HG03575 (cell line): ENCODE measurements at regions not wholly inside any gene's neighbourhood (a gene's known extent, or its start where the extent isn't known, plus 50 kb on each side); places are given as distances from the start of the nearest gene placed in this dataset.
"Not testable (repeated sequence)": the region's sequence is repeated elsewhere in the genome, so short reads cannot be mapped to it uniquely, and the experiment has no call there.

Experiments
- ATAC-seq: cut with Tn5 transposase; IDR thresholded peaks from one replicate; pipeline ENCODE4 v1.9.1; 2021; ENCODE audit not compliant: unreplicated experiment, insufficient number of reproducible peaks, low FRiP score; ENCODE audit errors: extremely low read depth

DNA sequence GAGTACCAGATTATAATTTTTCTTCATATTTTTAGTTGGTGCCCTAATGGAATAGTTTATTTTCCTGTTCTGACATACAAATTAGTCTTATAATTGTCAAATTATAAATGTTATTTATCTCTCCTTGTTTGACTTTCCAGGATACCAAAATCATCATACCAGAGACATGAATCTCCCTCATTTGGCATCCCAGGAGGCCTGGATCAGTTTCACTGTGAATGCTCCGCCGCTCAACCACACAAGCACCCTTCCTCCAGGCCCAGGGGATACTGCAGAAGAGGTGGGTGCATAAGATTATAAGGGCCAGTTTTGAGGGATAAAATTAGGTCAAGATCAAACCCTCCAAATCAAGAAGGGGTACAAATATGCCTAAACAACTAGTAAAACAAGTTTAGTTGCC, 1229.3 kb downstream of the CDH12 start:
- ATAC-seq: no peak

DNA sequence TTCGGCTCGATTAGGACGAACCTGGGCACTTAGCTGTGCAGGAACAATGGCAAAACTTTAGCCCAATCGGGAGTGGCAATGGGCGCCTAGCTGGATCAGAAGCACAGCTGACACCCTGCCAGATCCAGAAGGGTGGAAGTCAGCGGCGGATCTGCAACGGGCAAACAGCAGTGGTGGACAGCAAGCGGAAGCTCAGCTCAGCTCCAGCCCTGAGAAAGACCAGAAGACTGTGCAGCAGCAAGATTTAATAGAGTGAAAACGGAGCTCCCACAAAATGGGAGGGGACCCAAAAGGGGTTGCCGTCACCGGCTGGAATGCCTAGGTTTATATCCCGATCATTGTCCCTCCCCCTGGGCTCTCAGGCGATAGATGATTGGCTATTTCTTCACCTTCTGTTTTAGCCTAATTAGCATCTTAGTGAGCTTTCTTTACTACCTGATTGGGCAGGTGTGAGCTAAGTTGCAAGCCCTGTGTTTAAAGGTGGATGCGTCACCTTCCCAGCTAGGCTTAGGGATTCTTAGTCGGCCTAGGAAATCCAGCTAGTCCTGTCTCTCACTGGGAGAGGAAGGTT, 1237.9 kb downstream of the CDH12 start:
- ATAC-seq: no peak

DNA sequence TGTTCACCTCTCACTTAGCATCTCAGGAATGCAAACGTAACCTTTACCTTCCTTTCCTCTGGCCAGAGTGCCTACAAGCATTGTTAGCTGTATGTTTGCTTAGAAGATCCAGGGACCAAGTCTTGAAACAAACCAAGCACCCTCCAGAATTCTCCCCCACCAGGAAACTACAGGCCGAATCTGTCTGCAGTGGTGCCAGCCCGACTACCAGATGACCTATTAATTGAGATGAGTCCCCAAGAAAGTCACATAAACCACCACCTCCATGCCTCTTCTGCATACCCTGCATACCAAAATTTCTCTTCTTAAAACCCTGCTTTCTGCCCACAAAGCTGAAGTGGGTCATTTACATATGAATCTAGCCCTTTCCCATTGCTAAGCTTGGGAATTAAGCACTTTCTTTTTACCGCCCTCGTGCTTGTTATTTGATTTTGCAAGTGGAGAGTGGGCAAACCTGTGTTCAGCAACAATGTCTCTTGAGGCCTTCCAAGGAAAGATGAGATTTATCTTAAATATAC, 1239.1 kb downstream of the CDH12 start:
- no peak for ATAC-seq

DNA sequence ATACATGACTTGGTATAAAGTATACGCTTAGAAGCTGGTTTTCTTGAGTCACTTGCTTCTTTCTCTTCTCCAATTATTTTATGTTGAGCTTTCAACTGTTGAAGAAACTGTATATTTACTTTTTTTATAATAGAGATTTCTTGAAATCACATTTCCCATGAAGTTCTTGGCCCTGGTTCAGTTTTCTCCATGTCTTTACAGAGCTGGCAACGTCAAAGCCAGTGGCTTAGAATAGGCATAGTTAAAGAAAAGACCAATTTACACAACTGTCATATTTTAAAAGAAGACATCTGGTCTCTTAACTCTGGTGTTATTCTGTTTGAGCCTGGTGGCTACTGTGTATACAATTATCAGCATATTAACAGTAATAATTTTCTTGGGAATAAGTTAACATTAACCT, 1249.3 kb downstream of the CDH12 start:
- no peak for ATAC-seq

DNA sequence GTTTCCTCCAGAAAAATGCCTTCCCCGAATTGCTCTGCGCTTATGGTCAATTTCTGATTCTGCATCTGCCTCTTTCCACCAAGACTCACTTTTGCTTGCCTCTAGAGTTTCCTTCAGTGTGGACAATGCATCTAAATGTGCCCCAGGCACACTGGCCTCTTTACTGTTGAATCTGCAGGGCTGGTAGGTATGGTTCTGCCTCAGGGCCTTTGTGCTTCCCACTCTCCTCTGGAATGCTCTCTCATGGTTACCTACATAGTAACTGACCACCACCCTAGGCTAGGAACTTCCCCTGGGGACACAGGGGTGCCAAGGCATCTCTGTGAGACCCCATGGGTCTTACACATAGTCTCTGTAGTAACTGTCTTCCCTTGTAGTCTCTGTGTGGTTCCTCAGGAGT, 1258.6 kb downstream of the CDH12 start:
- ATAC-seq: no peak

DNA sequence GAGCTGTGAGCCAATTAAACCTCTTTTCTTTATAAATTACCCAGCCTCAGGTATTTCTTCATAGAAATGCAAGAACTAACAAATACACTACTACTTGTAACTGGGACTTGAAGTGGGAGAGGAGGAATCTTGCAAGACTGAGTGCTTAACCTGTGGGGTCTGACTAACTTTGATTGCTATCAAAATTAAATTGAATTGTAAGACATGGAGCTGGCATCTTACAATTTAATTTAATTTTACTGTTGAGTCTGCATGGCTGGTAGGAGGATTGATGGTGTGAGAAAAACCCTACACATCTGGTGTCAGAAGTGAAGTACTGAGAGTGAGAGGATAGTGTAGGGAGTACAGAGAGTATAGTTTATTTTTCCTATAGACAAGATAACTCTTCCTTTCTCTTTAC, 1259.9 kb downstream of the CDH12 start:
- no peak for ATAC-seq

DNA sequence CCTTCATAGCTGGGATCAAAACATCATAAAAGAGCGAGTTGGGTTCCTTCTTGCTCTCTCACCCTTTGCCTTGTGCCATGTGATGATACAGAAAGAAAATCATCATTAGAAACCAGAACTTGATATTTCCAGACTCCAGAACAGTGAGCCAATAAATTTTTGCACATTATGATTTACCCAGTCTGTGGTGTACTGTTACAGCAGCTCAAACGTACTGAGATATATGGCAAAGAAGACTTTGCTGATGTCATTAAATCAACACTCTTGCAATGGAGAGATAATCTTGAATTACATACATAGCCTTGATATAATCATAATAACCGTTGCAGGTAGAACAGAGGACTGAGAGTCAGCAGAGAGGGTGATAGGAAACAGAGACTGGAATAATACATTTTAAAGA, 1271.6 kb downstream of the CDH12 start:
- no peak for ATAC-seq

DNA sequence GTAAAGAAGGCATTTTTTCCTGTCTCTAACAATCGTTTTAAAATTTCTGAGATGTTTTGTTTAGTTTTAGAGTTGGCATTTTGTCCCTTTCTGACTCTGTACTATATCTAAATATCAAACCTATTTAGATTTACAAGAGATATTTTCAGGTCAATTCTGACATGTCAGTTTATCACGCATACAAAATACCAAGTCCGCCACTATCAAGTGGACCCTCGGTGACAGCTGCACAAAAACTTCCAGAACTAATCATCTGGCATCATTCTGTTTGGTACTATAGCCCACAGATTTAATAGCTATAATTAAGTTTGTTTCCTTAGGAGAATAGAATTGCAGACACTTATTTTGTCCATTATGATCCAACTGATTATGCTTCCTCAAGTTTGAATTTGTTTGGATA, 1278.2 kb downstream of the CDH12 start:
- ATAC-seq: no peak

DNA sequence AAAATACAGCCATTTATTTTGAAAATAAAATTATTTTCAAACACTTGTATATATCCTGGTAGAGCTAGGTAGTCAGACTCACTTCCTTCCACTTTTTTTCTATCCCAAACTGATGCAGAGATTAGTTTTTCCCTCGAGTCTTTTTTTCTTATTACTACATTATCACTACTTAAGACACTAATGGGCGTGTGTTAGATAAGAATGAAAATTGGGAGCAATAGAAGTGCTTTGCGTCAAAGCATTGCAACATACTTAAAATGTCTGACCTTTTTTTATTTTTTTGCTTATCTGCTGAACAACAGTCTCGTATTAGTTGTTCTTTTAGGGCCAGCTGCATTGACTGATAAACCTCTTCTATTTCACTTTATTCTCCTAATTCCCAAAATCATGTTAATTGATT, 1278.7 kb downstream of the CDH12 start:
- no peak for ATAC-seq

DNA sequence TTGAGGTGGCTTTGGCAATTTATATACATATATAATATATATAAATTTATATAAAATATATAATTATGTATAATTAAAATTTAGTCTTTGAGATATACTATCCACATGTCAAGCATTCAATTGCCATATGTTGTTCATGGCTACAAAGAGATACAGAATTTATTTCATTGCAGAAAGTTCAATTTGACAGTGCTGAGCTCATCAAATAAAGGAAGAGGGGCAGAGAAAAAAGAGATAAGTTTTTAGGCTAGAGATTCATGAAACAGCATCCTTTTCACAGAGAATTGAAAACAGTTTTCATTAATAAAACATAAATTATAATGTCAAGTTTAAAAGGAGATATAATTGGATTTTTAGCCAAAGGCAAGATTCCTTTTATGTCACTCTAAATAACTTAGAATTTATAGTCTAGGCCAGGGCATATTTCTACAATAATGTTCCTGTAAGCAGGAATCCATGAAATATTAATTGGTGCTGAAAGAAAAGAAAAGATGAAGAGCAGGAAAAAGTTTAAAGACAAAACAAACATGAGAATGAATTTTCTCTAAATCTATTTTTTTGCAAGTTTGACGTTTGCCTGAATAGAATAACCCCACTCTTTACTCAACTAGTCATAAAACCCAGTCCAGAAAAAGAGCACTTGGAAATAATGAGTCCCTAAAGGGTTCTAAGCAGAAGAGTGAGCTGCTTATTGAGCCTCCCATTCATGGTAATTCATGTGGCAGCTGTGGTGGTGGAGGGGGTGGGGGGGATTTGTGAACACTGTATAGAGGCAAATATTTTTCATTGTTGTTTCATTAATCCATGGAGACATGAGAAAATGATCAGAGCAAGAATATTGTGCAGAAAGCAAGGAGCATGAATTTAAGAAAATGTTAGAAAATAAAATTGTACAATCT, 1279.5 kb downstream of the CDH12 start:
- ATAC-seq: no peak

DNA sequence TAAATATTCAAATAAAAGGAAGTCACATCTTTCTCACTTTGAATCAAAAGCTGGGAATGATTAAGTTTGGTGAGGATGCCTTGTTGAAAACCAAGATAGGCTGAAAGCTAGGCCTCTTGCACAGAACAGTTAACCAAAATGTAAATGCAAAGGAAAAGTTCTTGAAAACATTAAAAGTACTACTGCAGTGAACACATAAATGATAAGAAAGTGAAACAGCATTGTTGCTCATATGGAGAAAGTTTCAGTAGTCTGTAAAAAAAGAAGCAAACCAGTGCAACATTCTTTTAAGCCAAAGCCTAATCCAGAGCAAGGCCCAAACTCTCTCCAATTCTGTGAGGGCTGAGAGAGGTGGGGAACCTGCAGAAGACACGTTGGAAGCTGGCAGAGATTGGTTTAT, 1281.9 kb downstream of the CDH12 start:
- not testable (repeated sequence) for ATAC-seq

DNA sequence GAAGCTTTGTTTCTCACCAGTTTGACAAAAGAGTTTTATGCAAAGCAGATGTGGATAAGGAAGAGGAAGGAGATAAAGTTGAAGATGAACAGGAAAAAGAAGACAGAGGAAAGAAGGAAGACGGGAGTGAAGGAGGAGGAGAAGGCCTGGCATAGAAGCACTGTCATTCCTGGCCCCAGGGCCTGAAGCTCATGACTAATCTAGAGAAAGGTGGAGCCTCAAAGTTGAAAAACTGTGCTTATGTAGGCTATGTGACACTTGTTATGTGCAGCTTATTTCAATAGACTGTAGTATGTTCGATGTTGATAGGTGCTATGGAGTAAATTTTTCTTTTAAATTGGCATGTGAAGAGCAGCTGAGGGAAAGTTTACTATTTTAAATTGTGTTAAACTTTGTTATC, 1294.0 kb downstream of the CDH12 start:
- not testable (repeated sequence) for ATAC-seq

DNA sequence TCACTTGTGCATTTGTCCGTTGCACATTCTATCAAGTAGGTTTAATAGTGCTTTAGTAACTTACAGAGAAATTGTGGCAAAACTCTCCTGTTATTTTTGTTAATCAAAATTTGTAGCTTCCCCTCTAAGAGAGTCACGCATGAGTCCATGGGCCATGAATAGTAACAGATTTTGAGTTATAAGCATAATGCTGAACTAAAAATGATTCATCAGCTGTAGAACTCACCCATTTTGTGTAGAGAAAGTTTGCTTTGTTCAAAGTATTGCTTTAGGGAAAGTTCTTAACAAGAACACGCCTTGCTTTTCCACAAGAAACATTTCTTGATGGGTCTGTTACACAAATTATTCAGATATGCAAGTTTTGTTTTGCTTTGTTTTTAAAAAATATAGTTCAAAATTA, 1300.9 kb downstream of the CDH12 start:
- not testable (repeated sequence) for ATAC-seq

DNA sequence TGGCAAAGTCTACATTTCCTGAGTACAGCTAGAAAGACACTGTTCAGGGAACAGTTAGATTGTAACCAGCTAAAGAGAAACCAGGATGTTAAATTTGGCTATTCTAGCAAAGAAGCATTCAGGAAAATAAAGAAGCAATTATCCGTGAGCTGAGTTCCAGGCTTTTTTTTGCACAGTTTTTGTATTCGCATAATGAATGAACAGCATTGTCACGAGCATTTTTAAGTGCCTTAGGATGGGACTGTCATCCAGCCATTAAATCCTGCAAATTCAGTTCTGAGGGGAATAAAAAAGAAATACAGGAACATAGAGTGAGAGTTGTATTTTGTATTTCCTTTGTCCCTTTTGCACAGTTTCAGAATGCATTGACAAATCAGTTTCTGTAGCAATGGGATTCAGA, 1302.2 kb downstream of the CDH12 start:
- not testable (repeated sequence) for ATAC-seq

DNA sequence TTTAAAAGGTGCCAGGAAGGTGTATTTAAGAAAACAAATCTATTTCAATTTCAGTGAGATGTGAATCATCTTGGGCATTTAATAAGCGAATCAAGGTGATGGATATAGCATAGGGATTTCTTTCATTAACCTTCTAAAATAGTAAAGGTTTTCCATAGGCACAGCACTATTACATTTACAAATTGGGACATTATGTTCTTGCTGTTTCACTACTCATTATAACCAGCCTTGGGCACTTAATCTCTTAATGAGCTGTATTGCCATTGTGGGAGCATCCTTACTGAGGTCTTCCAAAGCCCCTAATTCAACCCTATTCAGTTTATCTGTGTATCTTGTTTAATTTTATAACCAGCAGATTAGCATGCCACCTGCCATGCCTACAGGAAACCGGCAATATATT, 1305.5 kb downstream of the CDH12 start:
- ATAC-seq: not testable (repeated sequence)

DNA sequence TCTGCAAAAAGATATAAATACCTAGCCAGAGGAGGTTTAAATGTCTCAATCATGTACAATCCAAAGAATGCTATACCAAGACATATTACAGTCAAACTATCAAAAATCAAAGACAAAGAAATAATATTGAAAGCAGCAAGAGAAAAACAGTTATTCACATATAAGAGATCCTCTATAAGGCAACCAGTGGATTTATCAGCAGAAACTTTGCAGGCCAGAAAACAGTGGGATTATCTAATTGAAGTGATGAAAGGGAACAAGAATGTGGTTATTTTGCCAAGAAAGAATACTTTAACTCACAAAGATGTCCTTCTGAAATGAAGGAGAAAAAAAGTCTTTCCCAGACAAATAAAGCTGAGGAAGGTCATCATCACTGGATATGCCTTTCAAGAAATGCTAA, 1318.0 kb downstream of the CDH12 start:
- not testable (repeated sequence) for ATAC-seq

DNA sequence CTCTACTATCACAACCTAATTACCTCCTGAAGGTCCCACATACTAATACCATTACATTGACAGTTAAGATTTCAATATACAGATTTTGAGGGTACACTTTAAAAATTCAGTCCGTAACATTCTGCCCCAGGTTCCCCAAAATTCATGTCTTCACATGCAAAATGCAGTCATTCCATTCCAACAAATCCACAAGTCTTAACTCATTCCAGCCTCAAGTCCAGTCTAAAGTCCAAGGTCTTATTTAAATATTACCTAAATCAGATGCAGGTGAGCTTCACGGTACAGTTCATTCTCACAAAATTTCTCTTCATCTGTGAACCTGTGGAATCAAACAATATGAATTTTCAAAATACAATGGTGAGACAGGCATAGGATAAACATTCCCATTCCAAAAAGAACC, 1332.0 kb downstream of the CDH12 start:
- ATAC-seq: not testable (repeated sequence)

DNA sequence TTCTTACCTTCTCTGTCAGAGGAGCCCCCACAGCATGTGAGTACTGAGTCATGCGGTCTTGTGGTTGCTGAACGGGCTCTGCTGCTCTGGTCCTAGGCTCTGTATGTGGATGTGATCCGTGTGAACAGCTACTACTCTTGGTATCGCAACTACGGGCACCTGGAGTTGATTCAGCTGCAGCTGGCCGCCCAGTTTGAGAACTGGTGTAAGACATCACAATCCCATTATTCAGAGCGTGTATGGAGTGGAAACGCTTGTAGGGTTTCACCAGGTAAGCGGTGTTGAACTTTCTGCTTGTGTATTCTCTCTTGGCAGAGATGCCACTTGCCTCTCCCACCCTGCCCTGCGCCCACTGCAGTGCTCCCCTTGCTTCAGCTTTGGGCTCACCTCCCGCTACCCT, 1356.2 kb downstream of the CDH12 start:
- ATAC-seq: not testable (repeated sequence)

DNA sequence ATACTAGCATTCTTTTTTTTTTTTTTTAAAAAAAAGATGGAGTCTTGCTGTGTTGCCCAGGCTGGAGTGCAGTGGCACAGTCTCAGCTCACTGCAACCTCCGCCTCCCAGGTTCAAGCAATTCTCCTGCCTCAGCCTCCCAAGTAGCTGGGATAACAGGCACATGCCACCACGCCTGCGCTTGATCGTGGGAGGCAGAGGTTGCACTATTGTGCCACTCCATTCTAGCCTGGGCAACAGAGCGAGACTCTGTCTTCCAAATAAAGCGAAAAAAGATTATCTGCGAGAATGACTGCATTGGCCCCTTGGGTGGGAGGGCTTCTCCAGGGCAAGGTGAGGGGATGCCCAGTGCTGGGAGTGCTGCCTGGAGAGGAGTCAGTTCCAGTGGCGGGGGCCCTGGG, 1357.1 kb downstream of the CDH12 start:
- ATAC-seq: not testable (repeated sequence)

DNA sequence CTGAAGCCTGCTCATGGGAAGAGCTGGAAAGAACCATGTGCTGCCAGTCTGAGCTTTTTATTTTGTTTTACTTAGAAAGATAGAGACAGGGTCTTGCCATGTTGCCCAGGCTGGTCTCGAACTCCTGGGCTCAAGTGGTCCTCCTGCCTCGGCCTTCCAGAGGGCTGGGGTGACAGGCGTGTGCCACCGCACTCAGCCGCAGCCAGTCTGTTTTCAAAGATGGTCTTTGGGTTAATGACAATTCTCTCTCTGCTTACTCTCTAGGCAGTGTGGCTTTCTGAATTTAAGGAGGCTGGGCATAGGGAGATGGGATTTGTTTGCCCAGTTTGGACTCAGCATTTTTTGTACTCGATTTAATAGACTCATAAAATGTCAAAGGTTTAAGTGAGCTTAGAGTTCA, 1357.9 kb downstream of the CDH12 start:
- not testable (repeated sequence) for ATAC-seq
